Keratinocyte (primary cell): ENCODE measurements at regions not wholly inside any gene's neighbourhood (a gene's known extent, or its start where the extent isn't known, plus 50 kb on each side); places are given as distances from the start of the nearest gene placed in this dataset.

Experiments used
- DNase-seq: peaks from one replicate; pipeline ENCODE4 v3.0.0-alpha.2; 2011; ENCODE audit warnings: low read depth, missing footprints, low spot score
- FAIRE-seq: peaks from 2 replicates; lab custom pipeline; 2011; peaks lifted over from hg19 to GRCh38; lab: Jason Lieb, UNC
- H2AFZ ChIP-seq: 2 replicates; pipeline ENCODE4 v1.6.0; 2012; ENCODE audit warnings: low read length, control low read depth, inconsistent platforms; ENCODE audit not compliant: control insufficient read depth
- H3K27ac ChIP-seq: 2 replicates; pipeline ENCODE4 v1.5.1; 2011; ENCODE audit warnings: low read length; ENCODE audit not compliant: control insufficient read depth, insufficient read depth
- H3K27me3 ChIP-seq: 3 replicates; pipeline ENCODE4 v1.6.0; 2011; ENCODE audit warnings: low read length; ENCODE audit not compliant: control insufficient read depth, insufficient read depth; ENCODE audit errors: extremely low read depth
- H3K36me3 ChIP-seq, 2 experiments: 2 replicates in 1 of 2; 3 replicates in 1 of 2; pipeline ENCODE4 v1.5.1; 2011; ENCODE audit warnings: low read length in 2 of 2, mild to moderate bottlenecking in 1 of 2; ENCODE audit not compliant: control insufficient read depth in 2 of 2, insufficient read depth in 2 of 2; ENCODE audit errors: extremely low read depth in 1 of 2
- H3K4me1 ChIP-seq: 3 replicates; pipeline ENCODE4 v1.5.1; 2011; ENCODE audit warnings: low read length; ENCODE audit not compliant: control insufficient read depth, insufficient read depth; ENCODE audit errors: extremely low read depth
- H3K4me2 ChIP-seq: 3 replicates; pipeline ENCODE4 v1.6.0; 2011; ENCODE audit warnings: low read depth, low read length; ENCODE audit not compliant: control insufficient read depth, insufficient read depth; ENCODE audit errors: extremely low read depth
- H3K4me3 ChIP-seq, 3 experiments: fragments of 200-600 bp in 1 of 3; sonication (generic) in 1 of 3; 2 replicates in 2 of 3; 3 replicates in 1 of 3; pipeline ENCODE4 v1.5.1; 2011 to 2016; ENCODE audit warnings: low read length in 3 of 3, mild to moderate bottlenecking in 3 of 3, control low read depth in 2 of 3, inconsistent platforms in 1 of 3, low read depth in 1 of 3, mixed read lengths in 1 of 3, mixed run types in 1 of 3, moderate library complexity in 1 of 3; ENCODE audit not compliant: control insufficient read depth in 2 of 3, insufficient read depth in 2 of 3; ENCODE audit errors: extremely low read depth in 1 of 3
- H3K79me2 ChIP-seq: 2 replicates; pipeline ENCODE4 v1.6.0; 2012; ENCODE audit warnings: low read length; ENCODE audit not compliant: control insufficient read depth, insufficient read depth
- H3K9ac ChIP-seq: 3 replicates; pipeline ENCODE4 v1.6.0; 2011; ENCODE audit warnings: low read length; ENCODE audit not compliant: control insufficient read depth, insufficient read depth; ENCODE audit errors: extremely low read depth
- H3K9me1 ChIP-seq: 3 replicates; pipeline ENCODE4 v1.6.0; 2011; ENCODE audit warnings: low read length; ENCODE audit not compliant: control insufficient read depth, insufficient read depth; ENCODE audit errors: extremely low read depth
- H3K9me3 ChIP-seq: 2 replicates; pipeline ENCODE4 v1.5.1; 2012; ENCODE audit warnings: low read depth, low read length; ENCODE audit not compliant: control insufficient read depth
- H4K20me1 ChIP-seq: 3 replicates; pipeline ENCODE4 v1.6.0; 2011; ENCODE audit warnings: low read length; ENCODE audit not compliant: control insufficient read depth, insufficient read depth; ENCODE audit errors: extremely low read depth
- EZH2 ChIP-seq: IDR thresholded peaks from one replicate; pipeline ENCODE4 v1.6.1; 2012; ENCODE audit warnings: inconsistent platforms, mild to moderate bottlenecking, low read length, moderate library complexity
- dilution Hi-C: fragments of 300-500 bp; cut with MboI; formaldehyde crosslinking; loops from one replicate; pipeline ENCODE4 v1.7.0; 2020; ENCODE audit warnings: low sequenced_read_pairs; ENCODE audit not compliant: extremely low pct_ligation_motif_present
- TF ChIP-seq, protein P1 (sequence below), 3 experiments: IDR thresholded peaks in 1 of 3; conservative IDR thresholded peaks in 1 of 3; optimal IDR thresholded peaks in 1 of 3; 2 replicates in 2 of 3; 3 replicates in 1 of 3; pipeline versions ENCODE3 to v1.5.1; 2011; ENCODE audit warnings: low read length in 3 of 3, mild to moderate bottlenecking in 3 of 3, moderate library complexity in 2 of 3, control low read depth in 1 of 3, inconsistent platforms in 1 of 3; ENCODE audit not compliant: insufficient read depth in 2 of 3; ENCODE audit errors: extremely low read depth in 1 of 3

DNA sequence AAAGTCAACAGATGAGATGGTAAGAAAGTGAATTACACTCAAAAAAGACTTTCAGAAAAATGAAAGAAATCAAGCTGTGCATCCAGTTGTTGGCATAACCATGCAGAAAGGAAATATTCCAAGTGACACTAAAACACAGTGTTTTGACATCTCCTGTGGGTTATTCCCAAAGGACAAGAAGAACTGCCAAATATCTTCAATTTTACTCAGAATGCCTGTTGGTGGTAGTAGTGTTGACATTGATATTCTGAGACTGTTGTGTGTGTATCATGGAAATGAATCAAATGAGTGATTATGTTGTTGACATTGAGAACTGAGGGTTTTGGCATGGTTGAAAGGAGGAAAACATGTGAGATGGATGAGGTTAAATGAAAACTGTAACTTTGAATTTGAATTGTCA lies 196.9 kb downstream of the SH2D4B start:
- Histone ChIP-seq H3K9me1 (no peaks in the 10 kb centered on the region), H2AFZ (no peak overlapping the region), H4K20me1 (no peaks in the 10 kb centered on the region), H3K4me2 (no peak overlapping the region), H3K27me3 (no peaks in the 10 kb centered on the region), H3K79me2 (no peaks in the 10 kb centered on the region), H3K27ac (no peak overlapping the region), H3K36me3 (no peaks in the 10 kb centered on the region), H3K4me1 (no peaks in the 10 kb centered on the region), H3K4me3 (no peak overlapping the region), H3K9ac (no peak overlapping the region), H3K9me3 (no peaks in the 10 kb centered on the region)
- DNase-seq (no peak), FAIRE-seq (no peak)
- dilution Hi-C loops: no loop called here
- TF ChIP-seq, protein P1, sequence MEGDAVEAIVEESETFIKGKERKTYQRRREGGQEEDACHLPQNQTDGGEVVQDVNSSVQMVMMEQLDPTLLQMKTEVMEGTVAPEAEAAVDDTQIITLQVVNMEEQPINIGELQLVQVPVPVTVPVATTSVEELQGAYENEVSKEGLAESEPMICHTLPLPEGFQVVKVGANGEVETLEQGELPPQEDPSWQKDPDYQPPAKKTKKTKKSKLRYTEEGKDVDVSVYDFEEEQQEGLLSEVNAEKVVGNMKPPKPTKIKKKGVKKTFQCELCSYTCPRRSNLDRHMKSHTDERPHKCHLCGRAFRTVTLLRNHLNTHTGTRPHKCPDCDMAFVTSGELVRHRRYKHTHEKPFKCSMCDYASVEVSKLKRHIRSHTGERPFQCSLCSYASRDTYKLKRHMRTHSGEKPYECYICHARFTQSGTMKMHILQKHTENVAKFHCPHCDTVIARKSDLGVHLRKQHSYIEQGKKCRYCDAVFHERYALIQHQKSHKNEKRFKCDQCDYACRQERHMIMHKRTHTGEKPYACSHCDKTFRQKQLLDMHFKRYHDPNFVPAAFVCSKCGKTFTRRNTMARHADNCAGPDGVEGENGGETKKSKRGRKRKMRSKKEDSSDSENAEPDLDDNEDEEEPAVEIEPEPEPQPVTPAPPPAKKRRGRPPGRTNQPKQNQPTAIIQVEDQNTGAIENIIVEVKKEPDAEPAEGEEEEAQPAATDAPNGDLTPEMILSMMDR (optimal IDR thresholded peaks at IDR 0.05 in 1 of 3, IDR thresholded peaks at IDR 0.05 in 1 of 3, conservative IDR thresholded peaks at IDR 0.05 in 1 of 3; ENCODE audit: extremely low read depth in 1 of 3, insufficient read depth in 2 of 3, low read length in 3 of 3): no peak
- no peak for TF ChIP-seq EZH2

DNA sequence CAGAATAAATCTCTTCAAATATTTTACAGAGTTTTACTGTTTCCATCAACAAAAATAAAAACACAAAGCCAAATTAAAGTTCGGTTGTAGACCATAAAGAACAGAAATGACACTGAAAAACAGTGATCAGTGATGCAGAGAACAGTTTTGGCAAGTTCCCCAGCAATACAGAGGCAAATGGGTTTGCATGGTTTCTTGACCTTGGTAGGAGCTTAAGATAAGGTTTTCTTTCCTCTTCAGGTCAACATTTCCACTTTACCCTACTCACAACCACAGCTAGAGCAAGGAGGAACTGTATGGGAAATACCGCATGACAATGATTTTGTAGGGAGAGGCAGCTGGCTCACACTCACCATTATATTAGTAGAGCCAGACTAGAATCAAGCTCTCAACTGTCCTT lies 199.5 kb downstream of the SH2D4B start:
- DNase-seq: no peak
- H3K27ac ChIP-seq: no peak overlapping the region
- FAIRE-seq: no peak

More for the DNA sequence above, 199.5 kb downstream of the SH2D4B start:
- Histone ChIP-seq H3K9ac (no peak overlapping the region), H4K20me1 (no peaks in the 10 kb centered on the region), H3K9me1 (no peaks in the 10 kb centered on the region), H3K9me3 (peaks cover 1% of the 10 kb centered on the region), H3K4me3 (no peak overlapping the region), H3K36me3 (no peaks in the 10 kb centered on the region), H3K4me1 (no peaks in the 10 kb centered on the region), H2AFZ (no peak overlapping the region), H3K79me2 (no peaks in the 10 kb centered on the region), H3K4me2 (no peak overlapping the region), H3K27me3 (no peaks in the 10 kb centered on the region)
- dilution Hi-C loops: no loop called here
- TF ChIP-seq, protein P1 (optimal IDR thresholded peaks at IDR 0.05 in 1 of 3, IDR thresholded peaks at IDR 0.05 in 1 of 3, conservative IDR thresholded peaks at IDR 0.05 in 1 of 3; ENCODE audit: extremely low read depth in 1 of 3, insufficient read depth in 2 of 3, low read length in 3 of 3): no peak
- TF ChIP-seq EZH2: no peak
